ENCODE measurements at regions not wholly inside any gene's neighbourhood (a gene's known extent, or its start where the extent isn't known, plus 50 kb on each side); places are given as distances from the start of the nearest gene placed in this dataset.

GRCh38 chr14:97977651-97978261, 1180.6 kb downstream of the VRK1 start:
- TF ChIP-seq CTCF (conservative IDR thresholded peaks at IDR 0.05 in 1 of 2, IDR thresholded peaks at IDR 0.05 in 1 of 2; ENCODE audit: extremely low read depth in 1 of 2, insufficient read depth in 1 of 2, low read depth in 1 of 2, low read length in 2 of 2) (no peak), EZH2 (IDR thresholded peaks at IDR 0.05; ENCODE audit: borderline replicate concordance, low read length) (no peak)

Data from mammary epithelial cell (primary cell).